Smooth muscle cell (in vitro differentiated cells): ENCODE measurements at regions not wholly inside any gene's neighbourhood (a gene's known extent, or its start where the extent isn't known, plus 50 kb on each side); places are given as distances from the start of the nearest gene placed in this dataset.

ENCODE experiments used
- DNase-seq: peaks from one replicate; lab custom pipeline; 2025; ENCODE audit not compliant: unreplicated experiment; lab: John Stamatoyannopoulos, UW
- H2AFZ ChIP-seq: fragments of 200-600 bp; sonication (generic); 2 replicates; pipeline ENCODE4 v1.6.0; 2016; ENCODE audit warnings: antibody characterized with exemption, low read depth, mild to moderate bottlenecking
- H3F3A ChIP-seq: fragments of 200-600 bp; sonication (generic); 2 replicates; pipeline ENCODE4 v1.6.0; 2017; ENCODE audit warnings: antibody characterized with exemption, low read depth
- H3K27ac ChIP-seq: fragments of 200-600 bp; sonication (generic); 2 replicates; pipeline ENCODE4 v1.5.1; 2016; ENCODE audit warnings: low read depth, mild to moderate bottlenecking
- H3K27me3 ChIP-seq: fragments of 200-600 bp; sonication (generic); 2 replicates; pipeline ENCODE4 v1.6.1; 2016; ENCODE audit warnings: low read depth, mild to moderate bottlenecking
- H3K36me3 ChIP-seq: fragments of 200-600 bp; sonication (generic); 2 replicates; pipeline ENCODE4 v1.5.1; 2016; ENCODE audit warnings: low read depth
- H3K4me1 ChIP-seq: fragments of 200-600 bp; sonication (generic); 2 replicates; pipeline ENCODE4 v1.5.1; 2016; ENCODE audit warnings: low read depth
- H3K4me2 ChIP-seq: fragments of 200-600 bp; sonication (generic); 2 replicates; pipeline ENCODE4 v1.6.0; 2016; ENCODE audit warnings: mild to moderate bottlenecking
- H3K4me3 ChIP-seq: fragments of 200-600 bp; sonication (generic); 2 replicates; pipeline ENCODE4 v1.5.1; 2016; ENCODE audit warnings: mild to moderate bottlenecking
- H3K79me2 ChIP-seq: fragments of 200-600 bp; sonication (generic); 2 replicates; pipeline ENCODE4 v1.6.0; 2016; ENCODE audit warnings: low read depth, mild to moderate bottlenecking
- H3K9ac ChIP-seq: fragments of 200-600 bp; sonication (generic); 2 replicates; pipeline ENCODE4 v1.6.0; 2016; ENCODE audit warnings: low read depth
- H3K9me3 ChIP-seq: fragments of 200-600 bp; sonication (generic); replicated peaks from 2 replicates; pipeline ENCODE4 v1.5.1; 2016; ENCODE audit warnings: low read depth
- H4K20me1 ChIP-seq: fragments of 200-600 bp; sonication (generic); 2 replicates; pipeline ENCODE4 v1.6.0; 2016; ENCODE audit warnings: low read depth
- CTCF ChIP-seq: fragments of 200-600 bp; sonication (generic); IDR thresholded peaks from 2 replicates; pipeline ENCODE4 v1.5.1; 2017; ENCODE audit warnings: borderline replicate concordance, mild to moderate bottlenecking, antibody characterized with exemption; ENCODE audit not compliant: insufficient read depth, poor library complexity, severe bottlenecking
- WGBS: methylation state at CpG from one replicate; pipeline ENCODE4 v1.1.7; 2016; ENCODE audit warnings: low lambda C conversion rate; 5-methylcytosine and 5-hydroxymethylcytosine counted together

- H3K4me2 ChIP-seq: no peak overlapping the region
- H4K20me1 ChIP-seq: no peaks in the 10 kb centered on the region
- no peak overlapping the region for H3K9ac ChIP-seq
- H3K27ac ChIP-seq: no peak overlapping the region
- H3F3A ChIP-seq: no peaks in the 10 kb centered on the region
- H3K9me3 ChIP-seq: no peaks in the 10 kb centered on the region
- no peak overlapping the region for H2AFZ ChIP-seq
- no peak for DNase-seq
- H3K4me1 ChIP-seq: no peaks in the 10 kb centered on the region
- no peak for TF ChIP-seq CTCF
- H3K36me3 ChIP-seq: no peaks in the 10 kb centered on the region
- H3K27me3 ChIP-seq: no peaks in the 10 kb centered on the region
- WGBS: 49% methylated on average over 2 of the region's 2 CpGs
- H3K4me3 ChIP-seq: no peak overlapping the region
- H3K79me2 ChIP-seq: no peaks in the 10 kb centered on the region
These were observed 1338.4 kb upstream of the CHAC2 start for GRCh38 chr2:52429171-52429570.

GRCh38 chr2:52428224-52428623 lies 1339.4 kb upstream of the CHAC2 start:
- no peak for DNase-seq
- Histone ChIP-seq H2AFZ (no peak overlapping the region), H3K36me3 (no peaks in the 10 kb centered on the region), H3K9ac (no peak overlapping the region), H3K27ac (no peak overlapping the region), H3K4me2 (no peak overlapping the region), H3K4me3 (no peak overlapping the region), H3F3A (no peaks in the 10 kb centered on the region), H3K79me2 (no peaks in the 10 kb centered on the region), H3K9me3 (no peaks in the 10 kb centered on the region), H3K27me3 (no peaks in the 10 kb centered on the region), H3K4me1 (no peaks in the 10 kb centered on the region), H4K20me1 (no peaks in the 10 kb centered on the region)
- 90% methylated on average over 2 of the region's 2 CpGs for WGBS
- TF ChIP-seq CTCF: no peak

GRCh38 chr2:52423655-52424054 lies 1343.9 kb upstream of the CHAC2 start:
- Histone ChIP-seq H3K27me3 (no peaks in the 10 kb centered on the region), H3F3A (no peaks in the 10 kb centered on the region), H3K27ac (no peak overlapping the region), H3K4me3 (no peak overlapping the region), H3K9me3 (no peaks in the 10 kb centered on the region), H3K4me1 (no peaks in the 10 kb centered on the region), H3K4me2 (no peak overlapping the region), H3K36me3 (no peaks in the 10 kb centered on the region), H3K9ac (no peak overlapping the region), H3K79me2 (no peaks in the 10 kb centered on the region), H2AFZ (no peak overlapping the region), H4K20me1 (no peaks in the 10 kb centered on the region)
- no peak for DNase-seq
- TF ChIP-seq CTCF: no peak
- WGBS: 63% methylated on average over 2 of the region's 2 CpGs

GRCh38 chr2:52423111-52423510 lies 1344.5 kb upstream of the CHAC2 start:
- no peaks in the 10 kb centered on the region for H3K9me3 ChIP-seq
- no peaks in the 10 kb centered on the region for H3K27me3 ChIP-seq
- no peaks in the 10 kb centered on the region for H3K4me1 ChIP-seq
- no peaks in the 10 kb centered on the region for H3F3A ChIP-seq
- no peak overlapping the region for H3K9ac ChIP-seq
- H3K36me3 ChIP-seq: no peaks in the 10 kb centered on the region
- no peak for TF ChIP-seq CTCF
- DNase-seq: no peak
- 86% methylated on average over 1 of the region's 1 CpG for WGBS
- H4K20me1 ChIP-seq: no peaks in the 10 kb centered on the region
- H3K79me2 ChIP-seq: no peaks in the 10 kb centered on the region
- H2AFZ ChIP-seq: no peak overlapping the region
- no peak overlapping the region for H3K27ac ChIP-seq
- H3K4me2 ChIP-seq: no peak overlapping the region
- H3K4me3 ChIP-seq: no peak overlapping the region
